VCaP (cell line): ENCODE measurements at regions not wholly inside any gene's neighbourhood (a gene's known extent, or its start where the extent isn't known, plus 50 kb on each side); places are given as distances from the start of the nearest gene placed in this dataset.

Experiments
- H3K27ac ChIP-seq: fragments of 450-650 bp; 2 replicates; pipeline ENCODE4 v1.5.1; 2017
- TF ChIP-seq, protein P1 (sequence below): fragments of 450-650 bp; conservative IDR thresholded peaks from 2 replicates; pipeline ENCODE4 v1.5.1; 2017; ENCODE audit warnings: mild to moderate bottlenecking, moderate library complexity

DNA sequence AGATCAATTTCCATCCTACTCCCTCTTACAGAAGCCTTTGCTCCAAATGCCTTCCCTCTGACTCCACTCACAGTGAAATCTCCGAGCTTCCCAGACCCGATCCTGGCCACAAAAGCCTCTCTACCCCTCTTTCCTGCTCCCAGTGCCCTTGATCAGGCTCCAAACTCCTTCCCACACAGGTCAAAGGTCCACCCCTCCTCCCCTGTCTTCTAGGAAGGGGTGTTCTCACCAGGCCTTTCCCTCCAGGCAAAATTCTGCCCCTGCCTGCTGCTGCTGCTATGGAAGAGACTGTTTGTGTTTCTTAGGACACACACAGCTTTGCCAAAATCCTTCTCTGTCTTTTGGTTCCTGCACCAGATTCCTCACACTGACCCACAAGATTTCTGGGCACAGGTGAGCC, 85.8 kb upstream of the ALDH1A1 start:
- H3K27ac ChIP-seq, result peak overlapping the region; percentile 41
- TF ChIP-seq, protein P1, sequence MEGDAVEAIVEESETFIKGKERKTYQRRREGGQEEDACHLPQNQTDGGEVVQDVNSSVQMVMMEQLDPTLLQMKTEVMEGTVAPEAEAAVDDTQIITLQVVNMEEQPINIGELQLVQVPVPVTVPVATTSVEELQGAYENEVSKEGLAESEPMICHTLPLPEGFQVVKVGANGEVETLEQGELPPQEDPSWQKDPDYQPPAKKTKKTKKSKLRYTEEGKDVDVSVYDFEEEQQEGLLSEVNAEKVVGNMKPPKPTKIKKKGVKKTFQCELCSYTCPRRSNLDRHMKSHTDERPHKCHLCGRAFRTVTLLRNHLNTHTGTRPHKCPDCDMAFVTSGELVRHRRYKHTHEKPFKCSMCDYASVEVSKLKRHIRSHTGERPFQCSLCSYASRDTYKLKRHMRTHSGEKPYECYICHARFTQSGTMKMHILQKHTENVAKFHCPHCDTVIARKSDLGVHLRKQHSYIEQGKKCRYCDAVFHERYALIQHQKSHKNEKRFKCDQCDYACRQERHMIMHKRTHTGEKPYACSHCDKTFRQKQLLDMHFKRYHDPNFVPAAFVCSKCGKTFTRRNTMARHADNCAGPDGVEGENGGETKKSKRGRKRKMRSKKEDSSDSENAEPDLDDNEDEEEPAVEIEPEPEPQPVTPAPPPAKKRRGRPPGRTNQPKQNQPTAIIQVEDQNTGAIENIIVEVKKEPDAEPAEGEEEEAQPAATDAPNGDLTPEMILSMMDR, result no peak

DNA sequence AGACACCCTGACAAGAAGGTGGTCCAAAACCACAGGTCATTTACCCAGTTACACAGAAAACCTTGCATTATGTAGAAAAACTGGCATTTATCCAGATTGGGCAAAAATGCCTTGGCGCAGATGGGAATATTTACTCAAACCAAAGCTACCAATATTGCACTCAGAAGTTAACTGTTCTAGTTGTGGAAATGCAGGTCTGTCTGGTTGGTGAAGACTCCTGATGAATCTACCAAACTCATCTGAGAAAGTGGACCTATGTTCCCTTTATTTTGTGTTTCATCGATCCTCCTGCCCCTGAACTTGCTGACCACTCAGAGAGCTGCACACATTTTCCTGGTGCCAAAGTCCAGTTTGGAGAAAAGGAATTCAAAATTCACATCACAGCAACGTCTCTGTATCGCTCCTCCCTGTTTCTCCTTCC, 85.2 kb upstream of the ALDH1A1 start:
- TF ChIP-seq, protein P1, result no peak
- H3K27ac ChIP-seq, result peak overlapping the region; percentile 41

DNA sequence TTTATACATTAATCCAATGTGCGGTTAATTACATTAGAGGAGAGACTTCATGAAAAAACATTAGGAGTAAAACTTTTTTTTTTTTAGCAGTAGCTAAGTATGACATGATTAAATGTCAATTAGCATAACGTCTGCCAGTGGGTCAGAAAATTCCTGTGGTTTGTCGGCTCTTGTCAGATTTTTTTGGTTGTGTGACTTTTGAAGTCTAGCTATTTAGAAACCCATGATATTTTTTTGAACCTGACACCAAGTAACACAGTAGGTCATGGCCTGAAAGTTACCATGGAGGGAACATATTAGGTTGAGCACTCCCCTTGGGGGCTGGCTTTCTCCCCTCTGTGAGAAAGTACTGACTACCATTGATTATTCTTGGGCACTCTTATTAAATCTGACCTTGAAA, 84.8 kb upstream of the ALDH1A1 start:
- H3K27ac ChIP-seq, result no peak overlapping the region
- TF ChIP-seq, protein P1, result no peak

DNA sequence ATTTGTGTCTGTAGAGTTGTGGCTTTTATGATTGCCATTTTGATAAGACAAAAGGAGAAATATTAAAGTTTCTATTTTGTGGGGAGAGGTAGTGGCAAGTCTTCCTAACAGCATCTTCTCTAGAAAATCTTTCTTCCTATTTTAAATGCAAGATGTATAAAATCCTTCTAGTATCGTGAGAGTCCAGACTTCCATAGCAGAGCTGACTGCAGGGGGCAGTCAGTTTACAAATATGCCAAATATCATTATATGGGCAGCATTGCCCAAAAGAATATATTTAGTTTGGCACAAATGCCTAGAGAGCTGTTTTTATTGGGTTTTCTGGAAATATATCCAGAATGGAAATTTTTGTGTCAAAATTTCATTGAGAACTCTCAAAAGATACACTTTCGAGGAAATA, 82.1 kb upstream of the ALDH1A1 start:
- H3K27ac ChIP-seq, result no peak overlapping the region
- TF ChIP-seq, protein P1, result no peak

DNA sequence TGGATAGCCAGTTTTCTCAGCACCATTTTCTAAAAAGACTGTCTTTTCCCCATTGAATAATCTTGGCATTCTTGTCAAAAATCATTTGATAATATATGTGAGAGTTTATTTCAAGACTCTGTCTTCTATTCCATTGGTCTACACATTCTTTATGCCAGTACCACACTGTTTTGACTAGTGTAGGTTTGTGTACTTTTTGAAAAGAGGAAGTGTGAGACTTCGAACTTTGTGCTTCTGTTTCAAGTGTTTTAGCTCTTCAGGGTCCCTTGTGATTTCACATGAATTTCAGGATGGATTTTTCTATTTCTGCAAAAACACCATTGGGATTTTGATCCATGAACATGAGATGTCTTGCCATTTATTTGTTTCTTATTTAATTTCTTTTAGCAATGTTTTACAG, 78.5 kb upstream of the ALDH1A1 start:
- TF ChIP-seq, protein P1, result no peak
- no peak overlapping the region for H3K27ac ChIP-seq

DNA sequence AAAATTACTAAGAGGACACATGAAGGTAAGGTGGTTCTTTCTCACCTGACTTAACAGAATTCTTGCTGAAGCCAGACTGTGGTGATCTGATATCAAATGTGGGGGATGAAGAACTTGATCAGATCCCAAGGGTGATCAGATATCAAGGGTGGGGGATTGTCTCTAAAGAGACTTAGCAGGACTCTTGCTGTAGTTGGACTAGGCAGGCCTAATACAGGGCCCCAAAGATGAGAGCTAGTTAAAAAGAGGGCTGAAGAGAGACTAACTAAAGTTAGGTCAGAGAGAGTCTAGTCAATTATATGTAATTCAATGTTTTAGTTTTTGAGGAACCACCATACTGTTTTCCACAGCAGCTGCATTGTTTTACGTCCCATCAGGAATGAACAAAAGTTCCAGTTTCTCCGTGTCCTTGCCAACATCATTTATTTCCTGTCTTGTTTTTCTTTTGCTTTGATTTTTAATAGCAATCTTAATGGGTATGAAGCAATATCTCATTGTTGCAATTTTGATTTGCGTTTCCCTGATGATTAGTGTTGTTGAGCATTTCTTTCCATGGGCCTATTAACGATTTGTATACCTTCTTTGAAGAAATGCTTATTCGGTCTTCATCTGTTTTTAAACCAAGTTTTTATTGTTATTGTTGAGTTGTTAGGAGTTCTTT, 77.6 kb upstream of the ALDH1A1 start:
- TF ChIP-seq, protein P1, result no peak
- no peak overlapping the region for H3K27ac ChIP-seq

DNA sequence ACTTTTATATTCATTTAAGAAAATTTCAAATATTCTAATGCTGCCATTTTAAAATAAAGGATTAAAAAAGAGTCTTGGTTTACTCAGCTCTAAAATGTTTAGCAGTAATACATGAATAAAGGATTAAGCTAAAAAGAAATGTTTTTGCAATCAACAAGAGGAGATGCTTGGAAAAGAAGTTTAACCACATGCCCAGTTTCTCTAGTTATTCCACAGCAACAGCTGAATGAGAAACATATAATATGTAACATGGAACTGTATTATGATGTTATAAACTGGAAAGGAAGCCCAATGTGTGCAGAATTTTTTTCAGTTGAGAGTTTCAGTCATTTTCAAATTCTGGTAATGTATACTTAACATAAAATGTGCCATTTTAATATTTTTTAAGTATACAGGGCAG, 76.5 kb upstream of the ALDH1A1 start:
- H3K27ac ChIP-seq, result no peak overlapping the region
- TF ChIP-seq, protein P1, result no peak
